A673 (cell line): ENCODE measurements at regions not wholly inside any gene's neighbourhood (a gene's known extent, or its start where the extent isn't known, plus 50 kb on each side); places are given as distances from the start of the nearest gene placed in this dataset.

Experiments
- EZH2 ChIP-seq: fragments of 200-600 bp; sonication (generic); IDR thresholded peaks from 2 replicates; pipeline ENCODE4 v1.6.1; 2017; ENCODE audit warnings: borderline replicate concordance, low read depth, mild to moderate bottlenecking, mixed read lengths, antibody characterized with exemption, low read length; ENCODE audit not compliant: poor library complexity, severe bottlenecking
- TF ChIP-seq, protein P1 (sequence below): fragments of 300-800, 200-600 bp; sonication (generic); conservative IDR thresholded peaks from 2 replicates; pipeline ENCODE4 v1.5.1; 2017; ENCODE audit warnings: low read depth, mild to moderate bottlenecking, antibody characterized with exemption, low read length, moderate library complexity, mixed read lengths

DNA sequence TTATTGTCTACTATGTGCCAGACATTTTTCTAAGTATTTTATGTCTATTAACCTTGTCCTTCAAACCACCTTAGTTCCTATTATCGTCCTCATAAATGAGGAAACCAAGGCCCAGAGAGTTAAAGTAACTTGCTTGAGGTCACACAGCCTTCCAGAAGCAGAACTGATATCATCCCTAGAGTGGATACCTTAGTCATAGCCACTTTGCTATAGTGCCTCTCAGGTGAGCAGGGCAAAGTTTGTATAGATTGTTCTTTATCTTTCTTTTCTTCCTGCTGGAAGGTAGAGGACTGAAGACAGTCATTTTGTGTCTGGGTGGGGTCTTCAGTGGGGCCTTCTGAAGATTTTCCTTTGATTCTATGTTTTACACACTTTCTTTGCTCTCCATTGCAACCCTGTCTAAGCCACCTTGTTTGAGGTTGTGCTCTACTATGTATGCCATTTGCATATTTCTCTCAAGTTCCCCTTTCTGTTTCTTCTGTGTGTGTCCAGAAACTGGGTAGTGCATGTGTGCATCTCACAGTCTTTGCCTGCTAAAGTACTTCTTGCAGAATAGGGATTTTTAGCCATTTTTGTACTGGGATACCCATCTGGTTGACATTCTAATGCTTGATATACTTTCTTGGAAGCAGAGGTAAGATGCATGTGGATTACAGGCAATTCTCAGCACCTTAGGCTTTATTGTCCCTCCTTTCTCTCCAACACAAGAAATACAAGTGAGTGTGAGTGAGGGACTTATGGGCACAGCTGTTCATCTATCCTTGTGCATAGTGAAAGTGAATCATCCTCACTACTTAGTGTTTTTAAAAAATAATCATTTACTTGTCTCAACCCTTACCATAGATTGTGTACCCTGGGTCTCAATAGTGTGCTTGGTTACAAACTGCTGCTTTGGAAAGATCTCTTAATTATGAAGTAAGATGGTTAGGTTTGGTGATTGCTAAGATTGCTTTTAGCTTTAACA, 207.6 kb upstream of the HMCN1 start:
- TF ChIP-seq, protein P1, sequence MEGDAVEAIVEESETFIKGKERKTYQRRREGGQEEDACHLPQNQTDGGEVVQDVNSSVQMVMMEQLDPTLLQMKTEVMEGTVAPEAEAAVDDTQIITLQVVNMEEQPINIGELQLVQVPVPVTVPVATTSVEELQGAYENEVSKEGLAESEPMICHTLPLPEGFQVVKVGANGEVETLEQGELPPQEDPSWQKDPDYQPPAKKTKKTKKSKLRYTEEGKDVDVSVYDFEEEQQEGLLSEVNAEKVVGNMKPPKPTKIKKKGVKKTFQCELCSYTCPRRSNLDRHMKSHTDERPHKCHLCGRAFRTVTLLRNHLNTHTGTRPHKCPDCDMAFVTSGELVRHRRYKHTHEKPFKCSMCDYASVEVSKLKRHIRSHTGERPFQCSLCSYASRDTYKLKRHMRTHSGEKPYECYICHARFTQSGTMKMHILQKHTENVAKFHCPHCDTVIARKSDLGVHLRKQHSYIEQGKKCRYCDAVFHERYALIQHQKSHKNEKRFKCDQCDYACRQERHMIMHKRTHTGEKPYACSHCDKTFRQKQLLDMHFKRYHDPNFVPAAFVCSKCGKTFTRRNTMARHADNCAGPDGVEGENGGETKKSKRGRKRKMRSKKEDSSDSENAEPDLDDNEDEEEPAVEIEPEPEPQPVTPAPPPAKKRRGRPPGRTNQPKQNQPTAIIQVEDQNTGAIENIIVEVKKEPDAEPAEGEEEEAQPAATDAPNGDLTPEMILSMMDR: no peak
- no peak for TF ChIP-seq EZH2
